ENCODE measurements at regions not wholly inside any gene's neighbourhood (a gene's known extent, or its start where the extent isn't known, plus 50 kb on each side); places are given as distances from the start of the nearest gene placed in this dataset.

- no peak for TF ChIP-seq CTCF (IDR thresholded peaks at IDR 0.05 in 4 of 5, conservative IDR thresholded peaks at IDR 0.05 in 1 of 5)
- no peak for TF ChIP-seq POLR2A (IDR thresholded peaks at IDR 0.05)
Observed at GRCh38 chr2:128771401-128771800, 452.7 kb upstream of the HS6ST1 start.
